CD4-positive, alpha-beta memory T cell (primary cell): ENCODE measurements at regions not wholly inside any gene's neighbourhood (a gene's known extent, or its start where the extent isn't known, plus 50 kb on each side); places are given as distances from the start of the nearest gene placed in this dataset.
A peak's percentile ranks its signal among the peaks of the same experiment; 100 is the strongest.

Source experiments
- CTCF ChIA-PET: fragments of 350-600 bp; sonication (Branson Sonifier 250); formaldehyde crosslinking; loops from one replicate; lab custom pipeline; 2021; ENCODE audit warnings: inconsistent platforms; ENCODE audit not compliant: partially characterized antibody; lab: Charles Lee
- POLR2A ChIA-PET: fragments of 350-600 bp; sonication (Branson Sonifier 250); formaldehyde crosslinking; loops from one replicate; lab custom pipeline; 2021; ENCODE audit not compliant: partially characterized antibody; lab: Charles Lee
- DNase-seq, 5 donors: peaks; one replicate each; pipeline versions ENCODE4 v3.0.0 to v3.0.0-alpha.2; 2020 to 2022; ENCODE audit warnings: mixed read lengths in 1 of 5
- H3K27ac ChIP-seq: one replicate; pipeline ENCODE4 v1.7.0; 2013; ENCODE audit warnings: low read depth, low read length
- H3K27me3 ChIP-seq: 2 replicates; pipeline ENCODE4 v1.7.0; 2013; ENCODE audit warnings: mild to moderate bottlenecking, low read length, moderate library complexity; ENCODE audit not compliant: insufficient read depth
- H3K36me3 ChIP-seq: 2 replicates; pipeline ENCODE4 v1.7.0; 2013; ENCODE audit warnings: mild to moderate bottlenecking, low read length, moderate library complexity; ENCODE audit not compliant: insufficient read depth
- H3K4me1 ChIP-seq: 2 replicates; pipeline ENCODE4 v1.7.0; 2013; ENCODE audit warnings: mild to moderate bottlenecking, low read length, moderate library complexity; ENCODE audit not compliant: insufficient read depth
- H3K4me3 ChIP-seq, 2 donors: one replicate each; pipeline ENCODE4 v1.7.0; 2013; ENCODE audit warnings: low read length in 2 of 2, mild to moderate bottlenecking in 1 of 2
- H3K9me3 ChIP-seq, 2 donors: one replicate each; pipeline ENCODE4 v1.7.0; 2013; ENCODE audit warnings: low read length in 2 of 2, control low read depth in 1 of 2; ENCODE audit not compliant: control insufficient read depth in 1 of 2
- H3K27ac Mint-ChIP-seq, 7 donors: one replicate each; pipeline ENCODE4 v1.8.0; 2020 to 2021; ENCODE audit warnings: mixed read lengths in 7 of 7, mild to moderate bottlenecking in 6 of 7, inconsistent platforms in 3 of 7, moderate library complexity in 3 of 7
- H3K27me3 Mint-ChIP-seq, 2 donors: one replicate each; pipeline ENCODE4 v1.8.0; 2020 to 2021; ENCODE audit warnings: mixed read lengths in 2 of 2
- H3K36me3 Mint-ChIP-seq, 2 donors: one replicate each; pipeline ENCODE4 v1.8.0; 2020 to 2021; ENCODE audit warnings: mixed read lengths in 2 of 2, inconsistent platforms in 1 of 2, mild to moderate bottlenecking in 1 of 2
- H3K4me1 Mint-ChIP-seq, 4 donors: one replicate each; pipeline ENCODE4 v1.8.0; 2020 to 2021; ENCODE audit warnings: mixed read lengths in 4 of 4, mild to moderate bottlenecking in 1 of 4
- H3K4me3 Mint-ChIP-seq, 8 donors: one replicate each; pipeline ENCODE4 v1.8.0; 2020 to 2021; ENCODE audit warnings: mixed read lengths in 8 of 8, mild to moderate bottlenecking in 7 of 8, moderate library complexity in 6 of 8, inconsistent platforms in 3 of 8
- H3K9me3 Mint-ChIP-seq, 8 donors: one replicate each; pipeline ENCODE4 v1.8.0; 2020 to 2021; ENCODE audit warnings: mixed read lengths in 8 of 8, mild to moderate bottlenecking in 5 of 8, inconsistent platforms in 3 of 8, moderate library complexity in 1 of 8
- intact Hi-C: fragments of 100-400 bp; cut with micrococcal nuclease; formaldehyde crosslinking; loops from one replicate; pipeline ENCODE4 v1.15.1; 2023

- H3K4me1 Mint-ChIP-seq: no peaks in the 10 kb centered on the region
- no peaks in the 10 kb centered on the region for H3K36me3 Mint-ChIP-seq
- Histone ChIP-seq H3K27ac (no peak overlapping the region), H3K36me3 (no peaks in the 10 kb centered on the region), H3K4me1 (no peaks in the 10 kb centered on the region), H3K4me3 (no peak overlapping the region), H3K27me3 (no peaks in the 10 kb centered on the region), H3K9me3 (peaks cover 0 to 20% of the 10 kb centered on the region in 2 donors)
- no peak overlapping the region for H3K4me3 Mint-ChIP-seq
- intact Hi-C loops: no loop called here
- CTCF ChIA-PET: no interaction called here
- POLR2A ChIA-PET: no interaction called here
- H3K27me3 Mint-ChIP-seq: no peaks in the 10 kb centered on the region
- H3K9me3 Mint-ChIP-seq: peaks cover 0 to 33% (median 16%) of the 10 kb centered on the region in 8 donors
- DNase-seq: no peak
- no peak overlapping the region for H3K27ac Mint-ChIP-seq
Observed at GRCh38 chr11:71332046-71332445, 79.7 kb upstream of the SHANK2 start.

DNA sequence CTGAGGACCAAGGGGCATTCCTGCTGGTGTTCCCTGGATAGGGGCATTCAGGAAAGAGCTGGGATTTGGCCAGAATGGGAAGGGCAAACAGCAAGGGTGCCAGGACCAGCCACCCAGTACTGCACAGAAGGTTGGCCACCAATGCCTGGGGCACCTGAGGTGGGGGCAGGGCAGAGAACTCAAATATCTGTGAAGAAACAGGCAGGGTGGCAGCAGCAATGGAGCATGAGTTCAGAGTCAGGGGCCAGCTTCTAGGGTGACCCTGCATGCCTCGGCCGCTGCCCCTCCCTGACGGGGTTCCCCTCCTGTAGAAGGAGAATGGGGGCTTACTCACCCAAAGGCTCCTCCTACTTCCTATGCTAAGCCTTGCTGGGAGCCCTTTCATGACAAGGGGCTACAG, 79.3 kb upstream of the SHANK2 start:
- Histone ChIP-seq H3K36me3 (no peaks in the 10 kb centered on the region), H3K9me3 (peaks cover 0 to 20% of the 10 kb centered on the region in 2 donors), H3K4me3 (no peak overlapping the region), H3K27ac (no peak overlapping the region), H3K27me3 (no peaks in the 10 kb centered on the region), H3K4me1 (no peaks in the 10 kb centered on the region)
- no peaks in the 10 kb centered on the region for H3K4me1 Mint-ChIP-seq
- intact Hi-C loops: no loop called here
- DNase-seq: no peak
- peak overlapping the region in 1 of 7 donors; percentile 41 for H3K27ac Mint-ChIP-seq
- H3K9me3 Mint-ChIP-seq: peaks cover 0 to 33% (median 16%) of the 10 kb centered on the region in 8 donors
- POLR2A ChIA-PET: no interaction called here
- no peak overlapping the region for H3K4me3 Mint-ChIP-seq
- no peaks in the 10 kb centered on the region for H3K36me3 Mint-ChIP-seq
- CTCF ChIA-PET: no interaction called here
- H3K27me3 Mint-ChIP-seq: no peaks in the 10 kb centered on the region

DNA sequence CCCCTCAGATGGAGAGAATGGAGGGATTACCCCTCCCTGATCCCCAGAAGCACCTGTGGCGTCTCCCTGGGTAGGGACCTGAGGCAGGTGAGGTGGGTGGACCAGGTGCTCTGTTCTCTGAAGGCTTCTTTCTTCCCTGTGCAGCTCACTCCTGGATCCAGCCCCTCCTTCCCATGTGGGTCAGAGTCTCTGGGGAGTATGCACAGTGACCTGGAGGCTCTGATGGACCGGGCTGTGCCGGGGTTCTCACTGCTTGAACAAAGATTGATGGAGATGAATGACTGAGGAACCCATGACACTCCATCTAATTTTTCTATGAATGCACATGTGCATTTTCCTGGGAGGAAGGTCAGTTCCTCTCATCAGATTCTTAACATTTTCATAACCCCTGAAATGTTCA, 78.6 kb upstream of the SHANK2 start:
- POLR2A ChIA-PET: no interaction called here
- H3K4me1 ChIP-seq: no peaks in the 10 kb centered on the region
- DNase-seq: no peak
- Mint-ChIP-seq H3K36me3 (no peaks in the 10 kb centered on the region), H3K4me1 (no peaks in the 10 kb centered on the region), H3K4me3 (no peak overlapping the region), H3K9me3 (peaks cover 0 to 33% (median 16%) of the 10 kb centered on the region in 8 donors), H3K27ac (no peak overlapping the region), H3K27me3 (no peaks in the 10 kb centered on the region)
- CTCF ChIA-PET: no interaction called here
- intact Hi-C loops: no loop called here
- no peak overlapping the region for H3K4me3 ChIP-seq
- H3K27me3 ChIP-seq: no peaks in the 10 kb centered on the region
- H3K27ac ChIP-seq: no peak overlapping the region
- peaks cover 0 to 20% of the 10 kb centered on the region in 2 donors for H3K9me3 ChIP-seq
- H3K36me3 ChIP-seq: no peaks in the 10 kb centered on the region

GRCh38 chr11:71330349-71330748, 78.0 kb upstream of the SHANK2 start:
- peaks cover 0 to 33% (median 16%) of the 10 kb centered on the region in 8 donors for H3K9me3 Mint-ChIP-seq
- intact Hi-C loops: no loop called here
- Histone ChIP-seq H3K36me3 (no peaks in the 10 kb centered on the region), H3K27me3 (no peaks in the 10 kb centered on the region), H3K27ac (no peak overlapping the region), H3K9me3 (peaks cover 0 to 20% of the 10 kb centered on the region in 2 donors), H3K4me3 (no peak overlapping the region), H3K4me1 (no peaks in the 10 kb centered on the region)
- DNase-seq: no peak
- CTCF ChIA-PET: no interaction called here
- POLR2A ChIA-PET: no interaction called here
- H3K27me3 Mint-ChIP-seq: no peaks in the 10 kb centered on the region
- H3K4me3 Mint-ChIP-seq: no peak overlapping the region
- H3K36me3 Mint-ChIP-seq: no peaks in the 10 kb centered on the region
- H3K4me1 Mint-ChIP-seq: no peaks in the 10 kb centered on the region
- H3K27ac Mint-ChIP-seq: no peak overlapping the region

DNA sequence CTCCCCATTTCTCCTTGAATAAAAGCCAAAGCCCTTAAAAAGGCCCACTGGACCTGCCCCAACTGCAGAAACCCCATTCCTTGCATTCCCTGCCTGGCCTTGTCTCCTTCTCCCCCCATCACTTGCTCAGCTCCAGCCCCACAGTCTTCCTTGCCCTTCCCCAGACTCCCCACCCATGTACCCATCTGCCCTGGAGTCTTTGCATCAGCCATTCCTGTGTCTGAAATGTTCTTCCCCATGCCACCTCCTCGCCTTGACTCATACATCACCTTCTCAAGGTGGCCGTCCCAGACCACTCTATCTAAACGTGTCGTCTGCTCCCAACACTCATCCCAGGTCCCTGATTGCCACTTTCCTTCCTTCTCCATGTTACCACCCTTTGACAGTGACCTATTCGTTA, 77.4 kb upstream of the SHANK2 start:
- Mint-ChIP-seq H3K27ac (no peak overlapping the region), H3K4me3 (no peak overlapping the region), H3K36me3 (no peaks in the 10 kb centered on the region), H3K4me1 (no peaks in the 10 kb centered on the region), H3K9me3 (peaks cover 0 to 28% (median 16%) of the 10 kb centered on the region in 8 donors), H3K27me3 (peaks cover 0 to 2% of the 10 kb centered on the region in 2 donors)
- Histone ChIP-seq H3K27me3 (no peaks in the 10 kb centered on the region), H3K36me3 (no peaks in the 10 kb centered on the region), H3K9me3 (peaks cover 0 to 20% of the 10 kb centered on the region in 2 donors), H3K27ac (no peak overlapping the region), H3K4me1 (no peaks in the 10 kb centered on the region), H3K4me3 (no peak overlapping the region)
- no peak for DNase-seq
- intact Hi-C loops: no loop called here
- CTCF ChIA-PET: no interaction called here
- POLR2A ChIA-PET: no interaction called here

- Mint-ChIP-seq H3K9me3 (peaks cover 0 to 25% (median 16%) of the 10 kb centered on the region in 8 donors), H3K27ac (no peak overlapping the region), H3K27me3 (peaks cover 1 to 4% of the 10 kb centered on the region in 2 donors), H3K36me3 (no peaks in the 10 kb centered on the region), H3K4me3 (no peak overlapping the region), H3K4me1 (no peaks in the 10 kb centered on the region)
- H3K9me3 ChIP-seq: peaks cover 0 to 15% of the 10 kb centered on the region in 2 donors
- H3K4me3 ChIP-seq: no peak overlapping the region
- DNase-seq: no peak
- intact Hi-C loops: no loop called here
- H3K36me3 ChIP-seq: no peaks in the 10 kb centered on the region
- H3K27ac ChIP-seq: no peak overlapping the region
- H3K4me1 ChIP-seq: no peaks in the 10 kb centered on the region
- CTCF ChIA-PET: no interaction called here
- POLR2A ChIA-PET: no interaction called here
- H3K27me3 ChIP-seq: no peaks in the 10 kb centered on the region
Observed at GRCh38 chr11:71329165-71329510, 76.8 kb upstream of the SHANK2 start.

GRCh38 chr11:71327156-71328085, 75.0 kb upstream of the SHANK2 start:
- CTCF ChIA-PET: no interaction called here
- no peaks in the 10 kb centered on the region for H3K4me1 ChIP-seq
- no peak for DNase-seq
- intact Hi-C loops: no loop called here
- Mint-ChIP-seq H3K27ac (no peak overlapping the region), H3K9me3 (peaks cover 0 to 9% (median 2%) of the 10 kb centered on the region in 8 donors), H3K4me1 (no peaks in the 10 kb centered on the region), H3K4me3 (no peak overlapping the region), H3K36me3 (no peaks in the 10 kb centered on the region), H3K27me3 (peaks cover 3 to 6% of the 10 kb centered on the region in 2 donors)
- no peaks in the 10 kb centered on the region for H3K36me3 ChIP-seq
- H3K9me3 ChIP-seq: no peaks in the 10 kb centered on the region
- H3K27ac ChIP-seq: no peak overlapping the region
- POLR2A ChIA-PET: no interaction called here
- no peaks in the 10 kb centered on the region for H3K27me3 ChIP-seq
- no peak overlapping the region for H3K4me3 ChIP-seq
